GM20431 (cell line): ENCODE measurements at regions not wholly inside any gene's neighbourhood (a gene's known extent, or its start where the extent isn't known, plus 50 kb on each side); places are given as distances from the start of the nearest gene placed in this dataset.
"Not testable (repeated sequence)": the region's sequence is repeated elsewhere in the genome, so short reads cannot be mapped to it uniquely, and the experiment has no call there.

Experiments
- in situ Hi-C: fragments of 300-500 bp; cut with MseI, MboI; formaldehyde crosslinking; loops from one replicate; pipeline ENCODE4 v1.15.0; 2020; ENCODE audit warnings: low sequenced_read_pairs; ENCODE audit not compliant: unreplicated experiment

DNA sequence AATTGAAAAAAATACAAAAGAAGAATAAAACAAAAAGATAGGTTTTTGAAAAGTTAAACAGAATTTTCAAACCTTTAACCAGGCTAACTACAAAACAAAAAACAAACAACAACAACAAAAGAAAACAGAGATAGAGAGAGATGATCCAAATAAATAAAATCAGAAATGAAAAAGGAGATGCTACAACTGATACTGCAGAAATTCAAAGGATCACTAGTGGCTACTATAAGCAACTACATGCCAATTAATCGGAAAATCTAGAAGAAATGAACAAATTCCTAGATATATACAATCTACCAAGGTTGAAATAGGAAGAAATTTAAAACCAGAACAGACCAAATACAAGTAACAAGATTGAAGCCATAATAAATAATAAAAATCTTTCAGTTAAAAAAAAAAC is 326.8 kb upstream of the VSTM2A start:
- in situ Hi-C loops, result no loop called here

DNA sequence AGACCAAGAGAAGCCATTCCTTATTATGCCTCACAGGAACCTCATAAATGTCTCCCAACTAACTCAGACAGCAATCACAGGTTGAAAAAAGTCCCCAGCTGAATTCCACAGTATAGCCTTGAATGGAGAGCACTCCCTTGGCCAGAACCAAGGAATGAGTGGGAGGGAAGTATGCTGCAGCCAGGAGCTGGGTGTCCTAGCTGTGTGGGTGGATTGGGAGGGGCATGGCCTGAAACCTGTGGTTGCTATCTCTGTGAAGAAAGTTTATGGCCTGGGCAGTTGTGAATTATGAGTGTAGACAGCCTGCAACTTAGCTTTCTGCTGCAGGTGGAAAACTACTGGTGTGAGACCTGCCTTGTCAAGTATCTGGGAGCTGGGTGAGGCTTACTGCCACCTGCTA is 316.1 kb upstream of the VSTM2A start:
- in situ Hi-C loops, result loop anchor here (25.0 kb wide), 1 partner anchor 111 kb away; no protein-coding TSS in a partner anchor

DNA sequence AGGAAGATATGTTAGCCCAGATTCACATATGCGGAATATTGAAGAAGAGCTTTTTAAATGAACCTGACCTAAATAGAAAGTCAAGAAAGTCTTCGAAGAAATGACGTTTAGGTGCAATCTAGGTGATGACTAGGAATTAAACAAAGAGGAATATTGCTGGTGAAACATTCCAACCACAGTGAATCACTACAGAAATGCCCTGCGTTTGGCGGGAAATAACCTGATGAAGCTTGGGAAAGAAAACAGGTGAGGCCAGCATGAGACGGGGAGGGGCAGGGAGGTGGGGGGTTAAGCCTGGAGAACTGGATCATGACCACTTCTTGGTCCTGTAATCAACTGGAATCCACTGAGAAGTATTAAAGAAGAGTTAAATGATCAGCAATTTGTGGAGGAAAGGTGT is 299.4 kb upstream of the VSTM2A start:
- in situ Hi-C loops, result loop anchor here (25.0 kb wide), 1 partner anchor 95 kb away; no protein-coding TSS in a partner anchor

DNA sequence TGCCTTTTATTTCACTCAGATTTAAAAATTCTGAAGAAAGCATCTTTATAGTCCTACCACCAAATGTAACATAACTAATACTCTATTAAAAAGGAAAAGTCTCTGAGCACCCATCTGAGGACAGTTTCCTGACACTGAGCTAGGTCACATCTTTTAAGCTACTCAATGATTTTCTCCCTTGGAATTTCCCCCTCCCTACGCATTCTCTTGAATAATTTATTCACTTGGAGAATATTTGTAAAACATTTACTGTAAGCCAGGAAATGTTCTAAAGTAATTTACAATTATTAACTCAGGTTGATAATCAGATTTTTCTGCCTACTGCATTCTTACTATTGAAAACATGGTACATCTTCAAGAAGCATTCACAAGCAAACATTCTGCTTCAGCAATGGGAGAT is 297.2 kb upstream of the VSTM2A start:
- in situ Hi-C loops, result loop anchor here (25.0 kb wide), 1 partner anchor 92 kb away; no protein-coding TSS in a partner anchor

DNA sequence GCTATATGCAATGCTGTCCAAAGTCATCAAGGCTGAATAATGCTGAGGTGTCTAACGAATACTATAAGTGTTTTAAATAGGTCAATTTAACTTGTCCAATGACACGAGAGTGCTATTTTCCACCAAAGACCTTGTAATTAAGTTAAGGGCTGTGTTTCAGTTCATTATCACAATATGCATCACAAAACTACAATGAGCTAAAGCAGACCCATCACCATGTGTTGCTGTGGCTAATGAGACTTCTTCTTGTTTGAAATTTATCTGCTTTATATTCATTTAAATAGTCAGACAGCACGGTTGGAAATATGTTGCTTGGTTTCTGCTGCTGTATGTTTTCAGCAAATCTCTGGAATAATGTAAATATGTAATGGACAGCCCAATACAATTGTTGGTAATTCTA is 292.5 kb upstream of the VSTM2A start:
- in situ Hi-C loops, result loop anchor here (25.0 kb wide), 1 partner anchor 88 kb away; no protein-coding TSS in a partner anchor

DNA sequence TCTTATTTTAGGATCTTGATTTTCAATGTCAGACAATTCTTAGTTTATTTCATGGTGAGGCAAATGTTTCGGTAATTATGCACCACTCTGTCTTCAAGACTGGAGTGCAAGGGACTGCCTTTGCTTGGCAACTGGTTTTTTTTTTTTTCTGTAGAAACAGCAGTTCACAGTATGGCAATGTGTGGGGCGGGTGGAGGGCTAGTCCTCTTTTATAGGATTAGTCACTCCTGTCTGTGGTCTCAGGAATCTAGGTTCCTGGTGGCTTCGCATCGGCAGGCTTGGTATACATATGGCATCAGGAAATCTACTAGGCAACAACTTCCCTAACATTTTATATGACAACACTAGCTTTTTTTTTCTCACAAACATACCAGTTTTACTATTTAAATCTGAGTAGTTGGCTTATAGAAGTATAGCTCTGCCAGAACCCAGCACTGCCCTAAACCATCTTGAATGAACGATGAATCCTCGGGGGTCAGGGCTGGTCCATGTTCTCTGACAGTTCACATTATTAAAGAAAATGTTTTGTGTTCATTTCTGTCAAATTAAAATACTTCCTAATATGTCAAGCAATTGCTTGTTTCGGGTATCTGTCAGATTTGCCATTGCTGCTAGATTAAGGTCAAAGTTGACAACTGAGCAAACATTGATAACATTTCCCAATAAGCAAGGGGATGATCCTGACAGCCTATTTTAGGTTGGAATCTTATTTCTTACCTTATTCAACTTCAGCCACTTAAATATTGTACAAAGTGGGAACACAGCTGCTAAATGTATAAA is 289.7 kb upstream of the VSTM2A start:
- in situ Hi-C loops, result no loop called here

DNA sequence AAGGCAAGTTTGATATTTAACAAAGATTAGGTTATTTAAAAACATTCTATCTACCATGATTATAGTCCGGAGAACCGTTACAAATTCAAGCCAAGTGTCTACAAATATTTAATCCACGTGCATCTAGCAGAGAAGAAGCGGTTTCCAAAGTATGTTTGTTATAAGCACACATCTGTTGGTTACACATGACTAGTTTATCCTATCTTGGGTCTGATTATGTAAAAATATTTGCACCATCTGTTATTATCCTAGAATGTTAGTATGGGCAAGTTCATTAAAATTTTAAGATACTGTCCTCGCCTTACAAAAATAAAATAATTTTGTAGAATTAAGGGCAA is 289.2 kb upstream of the VSTM2A start:
- in situ Hi-C loops, result no loop called here

DNA sequence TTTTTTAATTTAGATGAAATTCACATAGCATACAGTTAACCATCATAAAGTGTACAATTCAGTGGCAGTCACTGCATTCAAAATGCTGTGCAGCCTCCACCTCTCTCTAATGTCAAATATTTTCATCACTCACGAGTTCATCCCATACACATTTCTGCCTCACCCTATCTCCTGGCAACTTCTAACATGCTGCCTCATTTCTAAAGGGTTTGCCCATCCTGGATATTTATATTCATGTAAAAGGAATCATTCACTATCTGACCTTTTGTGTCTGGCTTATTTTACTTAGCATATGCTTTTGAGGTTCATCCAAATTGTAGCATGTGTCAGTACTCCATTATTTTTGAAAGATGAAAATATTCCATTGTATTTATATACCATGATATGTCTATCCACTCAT is 286.9 kb upstream of the VSTM2A start:
- in situ Hi-C loops, result no loop called here

DNA sequence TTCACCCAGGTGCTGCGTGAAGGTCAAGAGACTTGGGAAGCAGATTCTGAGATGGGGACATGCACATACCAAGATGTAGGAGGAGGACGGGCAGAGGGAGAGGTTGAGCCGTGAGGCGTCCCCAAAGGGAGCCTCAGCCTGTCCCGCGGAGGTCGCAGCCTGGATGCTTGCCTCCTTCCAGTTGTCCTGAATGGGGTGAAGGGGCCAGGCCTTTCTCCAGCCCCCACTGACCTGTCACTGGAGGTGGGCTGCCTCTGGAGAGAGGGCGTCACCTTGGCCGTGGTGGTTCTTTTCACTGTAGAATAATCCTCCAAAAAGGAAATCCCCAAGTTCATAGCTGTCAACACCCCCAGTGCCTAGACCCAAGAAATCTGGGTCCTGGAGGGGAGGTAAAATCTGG is 283.0 kb upstream of the VSTM2A start:
- in situ Hi-C loops, result no loop called here

DNA sequence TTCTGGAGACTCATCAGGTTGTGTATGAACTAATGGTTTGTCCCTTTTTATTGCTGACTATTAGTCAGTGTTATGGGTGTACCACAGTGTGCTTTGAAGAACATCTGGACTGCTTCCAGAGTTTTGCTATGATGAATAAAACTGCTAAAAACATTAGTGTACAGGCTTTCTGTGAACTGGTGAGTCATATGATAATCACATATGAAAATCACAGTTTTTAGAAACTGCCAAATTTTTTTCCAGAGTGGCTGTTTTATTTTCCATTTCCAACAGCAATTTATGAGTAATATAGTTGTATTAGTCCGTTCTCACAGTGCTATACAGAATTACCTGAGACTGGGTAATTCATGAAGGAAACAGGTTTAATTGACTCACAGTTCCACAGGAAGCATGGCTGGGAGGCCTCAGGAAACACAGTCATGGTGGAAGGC is 281.2 kb upstream of the VSTM2A start:
- in situ Hi-C loops, result no loop called here

DNA sequence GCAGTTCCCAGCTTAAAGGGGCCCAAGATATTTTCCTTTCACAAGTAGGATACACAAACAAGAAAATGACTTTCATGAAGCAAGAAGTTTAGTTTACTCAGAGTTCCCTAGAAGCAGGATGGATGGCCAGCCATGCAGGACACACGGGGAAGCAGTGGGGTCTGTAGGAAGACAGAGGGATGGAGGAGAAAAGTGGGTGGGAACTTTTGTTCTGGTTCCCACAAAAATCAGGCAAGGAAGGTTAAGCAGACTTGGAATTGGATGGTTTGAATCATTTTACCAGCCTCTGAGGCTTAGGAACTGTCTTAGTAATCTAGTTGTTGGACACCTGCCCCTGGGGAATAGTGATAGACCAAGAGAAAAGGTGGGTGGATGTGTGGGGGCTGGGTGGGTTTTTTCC is 263.3 kb upstream of the VSTM2A start:
- in situ Hi-C loops, result no loop called here

DNA sequence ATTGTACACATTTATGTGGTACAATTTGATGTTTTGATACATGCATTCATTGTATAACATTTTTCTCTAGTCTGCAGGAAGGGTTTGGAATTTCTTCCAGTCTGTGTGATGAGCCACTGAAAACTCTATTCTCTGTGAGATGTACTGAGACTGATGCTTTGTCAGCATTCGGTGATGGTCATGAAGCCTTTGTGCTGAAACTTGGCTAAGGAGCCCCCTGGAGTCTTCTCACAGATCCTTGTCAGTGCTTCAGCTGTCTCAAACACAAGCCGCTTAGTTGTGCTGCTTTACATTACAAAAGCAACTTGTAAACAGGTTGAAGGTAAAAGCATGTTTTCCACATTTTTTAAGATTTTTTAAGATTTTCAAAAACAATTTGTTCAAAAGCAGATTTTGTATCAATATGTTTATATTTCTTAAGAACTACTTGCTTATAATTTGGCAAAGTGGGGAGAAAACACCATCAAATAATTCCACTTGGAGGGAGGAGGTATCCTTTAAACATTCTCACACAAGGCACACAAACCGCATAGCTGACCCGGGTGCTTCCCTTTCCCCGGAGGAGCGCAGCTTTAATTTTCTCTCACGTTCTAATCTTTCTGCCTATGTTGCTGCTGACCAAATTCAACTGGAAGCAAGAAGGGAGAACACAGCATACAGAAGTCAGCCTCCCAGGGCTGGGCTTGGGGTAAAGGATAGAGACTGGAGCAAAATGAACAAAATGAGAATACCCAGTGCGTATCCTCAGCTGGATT is 249.8 kb upstream of the VSTM2A start:
- in situ Hi-C loops, result no loop called here

DNA sequence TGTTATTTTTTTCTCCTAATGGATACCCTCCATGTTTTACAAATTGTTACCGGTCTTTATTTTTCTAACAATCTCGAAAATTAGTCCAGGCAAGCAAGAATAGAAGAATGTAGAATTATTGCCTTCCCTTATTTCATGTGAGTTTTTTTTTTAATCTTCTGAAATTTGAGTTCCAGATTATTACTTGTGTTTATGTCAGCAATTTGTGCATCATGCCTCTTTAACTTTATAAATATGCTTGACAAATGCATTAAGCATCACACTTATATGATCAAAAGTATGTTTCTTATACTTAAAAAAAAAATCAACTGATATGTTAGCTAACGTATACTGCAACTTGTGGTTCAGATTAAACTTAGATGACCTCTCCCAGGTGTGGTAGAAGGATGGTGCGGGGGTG is 242.7 kb upstream of the VSTM2A start:
- in situ Hi-C loops, result no loop called here

DNA sequence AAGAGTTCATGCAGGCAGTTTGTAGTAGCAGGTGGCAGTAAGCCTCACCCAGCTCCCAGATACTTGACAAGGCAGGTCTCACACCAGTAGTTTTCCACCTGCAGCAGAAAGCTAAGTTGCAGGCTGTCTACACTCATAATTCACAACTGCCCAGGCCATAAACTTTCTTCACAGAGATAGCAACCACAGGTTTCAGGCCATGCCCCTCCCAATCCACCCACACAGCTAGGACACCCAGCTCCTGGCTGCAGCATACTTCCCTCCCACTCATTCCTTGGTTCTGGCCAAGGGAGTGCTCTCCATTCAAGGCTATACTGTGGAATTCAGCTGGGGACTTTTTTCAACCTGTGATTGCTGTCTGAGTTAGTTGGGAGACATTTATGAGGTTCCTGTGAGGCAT is 226.2 kb upstream of the VSTM2A start:
- in situ Hi-C loops, result not testable (repeated sequence)

DNA sequence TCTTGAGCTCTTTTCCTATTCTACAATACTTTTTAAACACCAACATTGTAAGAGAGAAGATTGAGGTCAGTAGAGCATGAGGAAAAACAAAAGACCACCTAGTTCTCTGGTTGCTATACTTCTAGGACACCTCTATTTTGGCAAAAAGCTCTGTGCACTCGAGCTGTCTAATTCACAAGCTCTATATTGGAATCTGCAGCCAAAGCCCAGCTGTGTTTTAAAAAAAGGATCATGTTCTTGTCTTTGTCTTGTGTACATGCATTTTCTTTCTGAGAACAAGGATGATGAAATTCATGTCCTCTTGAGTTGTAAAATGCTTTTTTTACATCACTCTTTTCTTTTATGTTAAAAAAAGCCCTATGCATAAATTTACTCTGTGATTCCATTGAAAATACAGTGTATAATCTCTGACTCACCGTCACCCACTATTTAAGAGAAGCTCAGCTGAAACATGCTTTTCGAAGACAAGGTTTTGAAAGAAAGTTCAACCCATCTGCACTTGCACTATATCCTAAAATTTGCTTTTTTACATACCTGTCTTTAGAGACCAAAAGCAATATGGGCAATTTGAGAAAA is 215.5 kb upstream of the VSTM2A start:
- in situ Hi-C loops, result loop anchor here (25.0 kb wide), 1 partner anchor 89 kb away; no protein-coding TSS in a partner anchor

DNA sequence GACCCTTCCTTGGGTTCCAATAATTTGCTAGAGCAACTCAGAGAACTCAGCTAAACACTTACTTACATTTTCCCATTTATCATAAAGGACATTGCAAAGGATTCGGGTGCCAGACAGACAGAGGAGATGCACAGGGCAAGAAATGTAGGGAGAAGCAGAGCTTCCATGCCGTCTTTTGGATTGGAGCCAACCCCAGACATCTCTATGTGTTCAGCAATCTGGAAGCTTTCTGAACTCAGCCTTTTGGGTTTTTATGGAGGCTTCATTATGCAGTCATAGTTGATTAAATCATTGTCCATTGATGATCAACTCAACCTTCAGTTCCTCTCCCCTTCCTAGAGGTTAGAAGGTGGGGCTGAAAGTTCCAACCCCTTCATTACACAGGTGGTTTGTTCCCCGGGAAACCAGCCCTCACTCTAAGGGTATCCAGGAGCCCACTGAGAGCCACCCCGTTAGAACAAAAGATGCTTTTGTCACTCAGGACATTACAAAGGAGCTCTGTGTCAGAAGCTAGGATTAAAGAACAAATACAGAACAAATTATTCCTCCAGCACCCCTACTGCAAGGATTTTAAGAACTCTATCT is 211.9 kb upstream of the VSTM2A start:
- in situ Hi-C loops, result loop anchor here (25.0 kb wide), 1 partner anchor 93 kb away; no protein-coding TSS in a partner anchor

DNA sequence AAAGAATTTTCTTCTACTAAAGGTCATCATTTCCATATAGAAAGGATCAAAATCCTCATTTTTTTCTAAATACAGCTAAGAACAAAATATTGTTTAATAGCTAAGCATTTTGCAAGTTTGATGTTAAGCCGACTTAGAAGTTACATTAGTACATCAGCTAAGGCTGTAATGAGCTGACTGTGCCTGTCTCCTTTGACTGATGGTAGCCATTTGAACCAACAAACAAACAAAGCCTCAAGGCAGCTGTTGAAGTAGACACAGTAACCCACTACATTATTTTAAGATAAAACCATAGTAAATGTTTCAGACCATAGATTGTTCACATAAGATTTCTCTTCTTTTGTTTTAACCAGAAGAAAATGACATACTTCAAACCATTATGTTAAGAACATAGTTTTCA is 210.9 kb upstream of the VSTM2A start:
- in situ Hi-C loops, result loop anchor here (25.0 kb wide), 1 partner anchor 94 kb away; no protein-coding TSS in a partner anchor

DNA sequence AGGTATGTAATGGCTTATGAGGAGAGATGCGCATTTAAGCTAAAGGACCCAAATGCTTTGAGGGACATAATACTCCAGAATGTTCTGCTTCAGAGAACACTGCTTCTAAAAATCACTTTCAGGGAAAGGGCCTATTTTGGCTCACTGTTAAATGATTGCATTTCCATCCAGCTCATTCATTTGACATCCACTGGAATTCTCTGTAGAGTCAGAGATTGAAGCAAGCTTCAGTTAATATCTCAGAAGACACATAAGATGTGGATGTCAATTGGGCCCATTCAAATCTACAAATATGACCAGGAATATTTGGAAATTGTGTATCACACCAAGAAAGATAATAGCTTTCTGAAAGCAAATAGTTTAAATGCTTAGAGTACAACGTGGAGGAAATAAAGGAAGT is 209.9 kb upstream of the VSTM2A start:
- in situ Hi-C loops, result loop anchor here (25.0 kb wide), 1 partner anchor 95 kb away; no protein-coding TSS in a partner anchor

DNA sequence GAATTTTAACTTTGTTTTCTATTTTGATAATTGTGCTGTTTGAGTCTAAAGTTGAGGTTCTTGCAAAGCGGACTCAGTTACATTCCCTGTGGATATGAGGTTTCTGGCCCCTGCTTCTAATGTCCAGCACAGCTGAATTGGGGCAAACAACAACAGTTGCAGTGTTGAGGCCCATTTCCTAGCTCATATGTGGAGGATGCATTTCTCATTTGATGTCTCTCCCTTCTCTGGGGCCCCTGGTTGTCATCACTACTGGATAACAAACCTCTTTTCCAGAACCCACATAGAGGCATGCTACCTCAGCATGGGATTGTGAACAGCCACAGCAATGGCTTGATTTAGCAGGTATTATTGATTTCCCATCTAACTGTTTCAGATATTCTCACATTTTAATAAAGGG is 208.2 kb upstream of the VSTM2A start:
- in situ Hi-C loops, result loop anchor here (25.0 kb wide), 1 partner anchor 97 kb away; no protein-coding TSS in a partner anchor

DNA sequence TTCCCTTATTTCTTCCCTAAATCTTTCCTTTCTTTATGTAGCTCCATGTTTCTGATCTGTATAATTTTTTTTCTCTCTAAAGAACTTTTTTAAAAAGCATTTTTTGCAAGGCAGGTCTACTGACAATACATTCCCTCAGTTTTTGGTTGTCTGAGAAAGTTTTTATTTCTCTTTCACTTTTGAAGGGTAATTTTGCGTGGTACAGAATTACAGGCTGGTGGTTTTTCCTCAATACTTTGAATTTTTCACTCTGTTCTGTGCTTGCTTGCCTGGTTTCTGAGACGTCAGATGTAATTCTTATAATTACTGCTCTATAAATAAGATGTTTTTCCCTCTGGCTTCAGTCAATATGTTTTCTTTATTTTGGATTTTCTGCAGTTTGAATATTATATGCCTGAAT is 205.4 kb upstream of the VSTM2A start:
- in situ Hi-C loops, result loop anchor here (25.0 kb wide), 1 partner anchor 99 kb away; no protein-coding TSS in a partner anchor
